Nephron progenitor cell (in vitro differentiated cells): ENCODE measurements at regions not wholly inside any gene's neighbourhood (a gene's known extent, or its start where the extent isn't known, plus 50 kb on each side); places are given as distances from the start of the nearest gene placed in this dataset.

ENCODE experiments used
- DNase-seq: peaks from one replicate; pipeline ENCODE4 v3.0.0; 2021
- H3K27ac Mint-ChIP-seq: 2 replicates; pipeline ENCODE4 v1.8.0; 2021; ENCODE audit warnings: mild to moderate bottlenecking, moderate library complexity, mixed read lengths
- H3K27me3 Mint-ChIP-seq: 2 replicates; pipeline ENCODE4 v1.8.0; 2021; ENCODE audit warnings: mild to moderate bottlenecking, low read depth, mixed read lengths; ENCODE audit not compliant: poor library complexity
- H3K36me3 Mint-ChIP-seq: 2 replicates; pipeline ENCODE4 v1.8.0; 2021; ENCODE audit warnings: low read depth, mixed read lengths
- H3K4me1 Mint-ChIP-seq: 2 replicates; pipeline ENCODE4 v1.8.0; 2021; ENCODE audit warnings: mixed read lengths
- H3K4me3 Mint-ChIP-seq: 2 replicates; pipeline ENCODE4 v1.8.0; 2021; ENCODE audit warnings: mild to moderate bottlenecking, moderate library complexity, mixed read lengths
- H3K9me3 Mint-ChIP-seq: 2 replicates; pipeline ENCODE4 v1.8.0; 2021; ENCODE audit warnings: mild to moderate bottlenecking, moderate library complexity, mixed read lengths
- CTCF ChIP-seq: fragments of 200-600 bp; sonication (generic); IDR thresholded peaks from 2 replicates; pipeline ENCODE4 v1.5.0; 2021; ENCODE audit warnings: antibody characterized with exemption

- DNase-seq: no peak
- TF ChIP-seq CTCF: no peak
- H3K4me1 Mint-ChIP-seq: peaks cover 9% of the 10 kb centered on the region
- no peaks in the 10 kb centered on the region for H3K36me3 Mint-ChIP-seq
- H3K27me3 Mint-ChIP-seq: no peaks in the 10 kb centered on the region
- no peak overlapping the region for H3K4me3 Mint-ChIP-seq
- H3K27ac Mint-ChIP-seq: no peak overlapping the region
- no peaks in the 10 kb centered on the region for H3K9me3 Mint-ChIP-seq
Measured at GRCh38 chr1:199160521-199161318, 521.9 kb downstream of the PTPRC start.

- H3K36me3 Mint-ChIP-seq: no peaks in the 10 kb centered on the region
- no peak for TF ChIP-seq CTCF
- H3K9me3 Mint-ChIP-seq: no peaks in the 10 kb centered on the region
- H3K4me1 Mint-ChIP-seq: peaks cover 9% of the 10 kb centered on the region
- no peak for DNase-seq
- no peaks in the 10 kb centered on the region for H3K27me3 Mint-ChIP-seq
- H3K27ac Mint-ChIP-seq: no peak overlapping the region
- no peak overlapping the region for H3K4me3 Mint-ChIP-seq
Measured at GRCh38 chr1:199161319-199161680, 522.5 kb downstream of the PTPRC start.

DNA sequence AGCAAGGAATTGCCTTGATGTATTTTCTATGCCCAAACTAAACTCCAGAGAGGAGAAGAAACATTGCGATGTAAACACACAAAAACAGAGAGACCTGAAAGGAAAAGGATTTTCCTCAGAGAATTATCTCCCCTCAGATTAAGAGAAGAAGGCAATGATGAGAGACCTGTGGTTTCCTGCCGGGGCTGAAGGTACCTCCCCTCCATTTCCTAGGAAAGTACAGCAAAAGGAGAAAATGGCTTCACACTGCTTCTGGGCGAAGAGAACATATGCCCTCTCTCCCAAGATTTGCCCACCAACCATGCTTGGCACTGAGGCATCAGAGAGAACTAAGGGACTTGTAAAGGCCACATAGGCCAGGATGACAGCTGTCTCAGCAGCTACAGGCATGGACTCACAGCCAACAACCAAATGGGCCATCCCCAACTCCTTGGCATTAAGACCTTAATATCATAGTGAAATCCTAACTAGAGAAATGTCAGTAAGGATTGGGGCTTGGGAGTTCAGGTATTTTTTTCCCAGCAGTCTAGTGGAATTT is 523.0 kb downstream of the PTPRC start:
- H3K9me3 Mint-ChIP-seq: no peaks in the 10 kb centered on the region
- no peak for DNase-seq
- H3K36me3 Mint-ChIP-seq: no peaks in the 10 kb centered on the region
- peaks cover 9% of the 10 kb centered on the region for H3K4me1 Mint-ChIP-seq
- no peak overlapping the region for H3K27ac Mint-ChIP-seq
- H3K4me3 Mint-ChIP-seq: no peak overlapping the region
- H3K27me3 Mint-ChIP-seq: no peaks in the 10 kb centered on the region
- no peak for TF ChIP-seq CTCF

DNA sequence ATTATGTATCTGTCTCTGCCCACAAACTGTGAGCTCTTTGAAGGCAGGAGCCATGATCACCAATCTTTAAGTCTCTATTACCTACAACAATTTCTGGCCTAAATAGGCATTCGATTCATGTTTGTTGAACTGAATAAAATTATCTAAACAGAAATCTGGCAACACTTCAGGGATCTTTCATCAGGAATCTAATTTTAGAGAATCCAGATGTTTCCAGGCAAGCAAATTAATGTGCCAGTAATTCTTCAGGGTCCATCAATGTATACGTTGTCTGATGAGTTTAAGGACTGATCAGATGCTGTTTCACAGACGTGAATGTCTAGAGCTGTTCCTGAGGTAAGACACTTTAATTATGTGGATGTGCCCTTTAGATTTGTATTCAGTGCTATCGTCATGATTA is 524.4 kb downstream of the PTPRC start:
- H3K4me3 Mint-ChIP-seq: no peak overlapping the region
- H3K27me3 Mint-ChIP-seq: no peaks in the 10 kb centered on the region
- no peaks in the 10 kb centered on the region for H3K4me1 Mint-ChIP-seq
- no peaks in the 10 kb centered on the region for H3K36me3 Mint-ChIP-seq
- H3K9me3 Mint-ChIP-seq: no peaks in the 10 kb centered on the region
- TF ChIP-seq CTCF: no peak
- H3K27ac Mint-ChIP-seq: no peak overlapping the region
- DNase-seq: no peak

- Mint-ChIP-seq H3K27me3 (no peaks in the 10 kb centered on the region), H3K9me3 (no peaks in the 10 kb centered on the region), H3K36me3 (no peaks in the 10 kb centered on the region), H3K27ac (no peak overlapping the region), H3K4me1 (no peaks in the 10 kb centered on the region), H3K4me3 (no peak overlapping the region)
- no peak for DNase-seq
- no peak for TF ChIP-seq CTCF
Measured at GRCh38 chr1:199163670-199164069, 524.8 kb downstream of the PTPRC start.

DNA sequence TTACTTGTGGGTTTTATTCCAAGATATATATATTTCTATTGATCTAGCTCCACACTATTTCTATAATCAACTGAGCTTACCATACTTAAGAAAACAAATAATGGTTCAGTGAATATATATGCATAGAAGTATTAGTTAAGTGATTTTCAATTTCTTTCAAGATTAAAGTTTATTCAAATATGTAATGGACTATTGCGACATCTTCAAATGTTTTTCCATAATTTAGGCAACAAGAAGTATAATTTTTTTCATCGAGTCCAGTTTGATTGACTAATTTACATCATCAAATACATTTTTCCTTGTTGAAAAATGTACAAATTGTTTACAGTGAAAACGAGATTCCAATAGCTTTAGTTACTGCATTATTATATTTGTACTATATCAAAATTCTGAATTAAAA is 528.6 kb downstream of the PTPRC start:
- H3K27me3 Mint-ChIP-seq: no peaks in the 10 kb centered on the region
- H3K4me3 Mint-ChIP-seq: no peak overlapping the region
- no peak overlapping the region for H3K27ac Mint-ChIP-seq
- H3K4me1 Mint-ChIP-seq: no peaks in the 10 kb centered on the region
- no peaks in the 10 kb centered on the region for H3K9me3 Mint-ChIP-seq
- DNase-seq: no peak
- no peaks in the 10 kb centered on the region for H3K36me3 Mint-ChIP-seq
- no peak for TF ChIP-seq CTCF
